Adrenal gland (tissue), 9 donors: ENCODE measurements at regions not wholly inside any gene's neighbourhood (a gene's known extent, or its start where the extent isn't known, plus 50 kb on each side); places are given as distances from the start of the nearest gene placed in this dataset.

Experiments
- DNase-seq, 7 donors: peaks; one replicate each; pipeline ENCODE4 v3.0.0-alpha.2; 2019 to 2020
- H3K27ac ChIP-seq, 5 donors: fragments of 200-600 bp; sonication (generic) in 4 of 5; 1 replicate in 3 of 5; 2 replicates in 2 of 5; pipeline versions ENCODE4 v1.5.1 to v1.8.0; 2016 to 2020; ENCODE audit warnings: mild to moderate bottlenecking in 1 of 5
- H3K27me3 ChIP-seq: fragments of 200-600 bp; 2 replicates; pipeline ENCODE4 v1.8.0; 2021
- H3K36me3 ChIP-seq, 2 donors: fragments of 200-600 bp; replicated peaks in 1 of 2; 1 replicate in 1 of 2; 2 replicates in 1 of 2; pipeline versions ENCODE4 v1.5.1 to v1.8.0; 2018 to 2022
- H3K4me1 ChIP-seq, 2 donors: fragments of 200-600 bp; replicated peaks in 1 of 2; 1 replicate in 1 of 2; 2 replicates in 1 of 2; pipeline versions ENCODE4 v1.5.1 to v1.8.0; 2018 to 2021
- H3K4me3 ChIP-seq, 4 donors: fragments of 200-600 bp; sonication (generic) in 3 of 4; one replicate each; pipeline ENCODE4 v1.5.1; 2016 to 2018
- H3K9me3 ChIP-seq, 3 donors: fragments of 200-600 bp; sonication (generic) in 1 of 3; replicated peaks in 1 of 3; 1 replicate in 2 of 3; 2 replicates in 1 of 3; pipeline versions ENCODE4 v1.5.1 to v1.8.0; 2016 to 2021
- CTCF ChIP-seq, 6 experiments: fragments of 450-650 bp in 4 of 6; fragments of 200-600 bp in 2 of 6; sonication (generic) in 1 of 6; IDR thresholded peaks; 1 replicate in 5 of 6; 2 replicates in 1 of 6; pipeline versions ENCODE4 v1.5.1 to v1.8.0; 2016 to 2021; ENCODE audit warnings: antibody characterized with exemption in 6 of 6, mild to moderate bottlenecking in 2 of 6, moderate library complexity in 1 of 6
- POLR2A ChIP-seq, 2 donors: fragments of 450-650 bp; IDR thresholded peaks; one replicate each; pipeline ENCODE4 v1.6.1; 2017; ENCODE audit warnings: antibody characterized with exemption in 2 of 2, mild to moderate bottlenecking in 2 of 2, moderate library complexity in 1 of 2
- WGBS, 4 donors: extraction: QIAGEN DNeasy Blood & Tissue Kit in 2 of 4; methylation state at CpG; one replicate each; pipeline versions ENCODE4 v1.1.5 to v1.1.7; 2013 to 2017; 5-methylcytosine and 5-hydroxymethylcytosine counted together
- intact Hi-C, 2 donors: fragments of 100-400 bp; cut with DNase I; formaldehyde crosslinking; loops; one replicate each; pipeline versions ENCODE4 v1.14.1 to v1.15.0; 2022 to 2023
- donor health status: healthy with polysubstance abuse.
- donor health status: Bipolar disorder and iron deficiency.
- donor health status: DM: yes; HTN: yes; CAD: no.
- donor health status: DM: no; HTN: no; CAD: no.
- donor health status: DM: no; HTN: no; CAD: no.

GRCh38 chr13:106774621-106775020 lies 206.7 kb upstream of the ARGLU1 start:
- H3K4me1 ChIP-seq, result no peaks in the 10 kb centered on the region
- intact Hi-C loops, result no loop called here
- no peaks in the 10 kb centered on the region for H3K27me3 ChIP-seq
- TF ChIP-seq CTCF (IDR thresholded peaks at IDR 0.05) (no peak), POLR2A (IDR thresholded peaks at IDR 0.05) (no peak)
- no peak overlapping the region for H3K27ac ChIP-seq
- H3K36me3 ChIP-seq, result no peaks in the 10 kb centered on the region
- no peaks in the 10 kb centered on the region for H3K9me3 ChIP-seq
- 93 to 96% (median 95%) methylated on average over 1 of the region's 1 CpG for WGBS, 4 donors
- DNase-seq, result no peak
- H3K4me3 ChIP-seq, result no peak overlapping the region

DNA sequence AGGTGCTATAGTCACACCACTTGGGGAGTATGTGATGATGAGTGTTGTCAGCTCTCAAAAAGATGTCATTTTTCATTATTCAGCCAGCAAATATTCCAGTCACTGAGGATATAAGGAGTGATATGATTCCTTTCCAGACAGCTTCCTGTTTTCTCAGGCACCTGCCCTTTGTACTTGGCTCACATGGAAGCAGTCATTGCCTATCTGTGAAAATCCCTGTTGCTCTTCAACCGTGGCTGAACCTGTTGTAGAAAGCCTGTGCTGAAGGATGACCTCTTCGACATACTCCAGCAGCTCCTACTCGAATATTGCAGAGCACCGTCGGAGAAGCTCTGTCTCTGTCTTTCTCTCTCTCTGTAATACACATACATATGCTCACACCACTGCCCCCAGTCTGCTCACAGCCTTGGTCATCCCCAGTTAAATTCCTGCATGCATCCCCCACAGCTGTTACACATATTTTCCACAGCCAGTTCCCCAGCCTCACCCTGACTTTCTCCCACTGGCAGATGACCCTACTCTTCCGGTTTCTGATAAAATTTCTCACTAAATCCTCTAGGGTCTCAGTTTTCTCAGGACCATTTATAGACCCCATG lies 204.2 kb upstream of the ARGLU1 start:
- H3K4me3 ChIP-seq, result no peak overlapping the region
- no peak overlapping the region for H3K27ac ChIP-seq
- no peaks in the 10 kb centered on the region for H3K27me3 ChIP-seq
- H3K36me3 ChIP-seq, result no peaks in the 10 kb centered on the region
- WGBS, 4 donors, result 44 to 54% (median 48%) methylated on average over 6 of the region's 6 CpGs
- H3K4me1 ChIP-seq, result no peaks in the 10 kb centered on the region
- DNase-seq, result no peak
- TF ChIP-seq POLR2A (IDR thresholded peaks at IDR 0.05) (no peak), CTCF (IDR thresholded peaks at IDR 0.05) (no peak)
- peaks cover 0 to 3% (median 0%) of the 10 kb centered on the region in 3 donors for H3K9me3 ChIP-seq
- intact Hi-C loops, result no loop called here

- Histone ChIP-seq H3K36me3 (no peaks in the 10 kb centered on the region), H3K9me3 (peaks cover 0 to 6% (median 0%) of the 10 kb centered on the region in 3 donors), H3K27me3 (no peaks in the 10 kb centered on the region), H3K4me3 (no peak overlapping the region), H3K4me1 (no peaks in the 10 kb centered on the region), H3K27ac (no peak overlapping the region)
- no peak for DNase-seq
- WGBS, 4 donors, result 67 to 82% (median 79%) methylated on average over 3 of the region's 3 CpGs
- intact Hi-C loops, result no loop called here
- TF ChIP-seq CTCF (IDR thresholded peaks at IDR 0.05), result no peak
- no peak for TF ChIP-seq POLR2A (IDR thresholded peaks at IDR 0.05)
Measured at GRCh38 chr13:106768991-106769390, 201.1 kb upstream of the ARGLU1 start.

- H3K36me3 ChIP-seq, result no peaks in the 10 kb centered on the region
- no peaks in the 10 kb centered on the region for H3K4me1 ChIP-seq
- H3K27me3 ChIP-seq, result no peaks in the 10 kb centered on the region
- DNase-seq, result no peak
- no peak overlapping the region for H3K27ac ChIP-seq
- intact Hi-C loops, result no loop called here
- H3K9me3 ChIP-seq, result peaks cover 0 to 6% (median 0%) of the 10 kb centered on the region in 3 donors
- H3K4me3 ChIP-seq, result no peak overlapping the region
- TF ChIP-seq POLR2A (IDR thresholded peaks at IDR 0.05), result no peak
- no peak for TF ChIP-seq CTCF (IDR thresholded peaks at IDR 0.05)
- WGBS, 4 donors, result 72 to 85% (median 81%) methylated on average over 3 of the region's 3 CpGs
Measured at GRCh38 chr13:106762708-106763107, 194.8 kb upstream of the ARGLU1 start.
